ENCODE measurements at regions not wholly inside any gene's neighbourhood (a gene's known extent, or its start where the extent isn't known, plus 50 kb on each side); places are given as distances from the start of the nearest gene placed in this dataset.

GRCh38 chr10:129033790-129034272, 433.2 kb upstream of the MGMT start:
- POLR2A ChIA-PET, result no interaction called here
- TF ChIP-seq ZBTB33 (IDR thresholded peaks at IDR 0.05; ENCODE audit: extremely low read depth, insufficient replicate concordance, low read length) (no peak), CEBPB (IDR thresholded peaks at IDR 0.05; ENCODE audit: low read depth) (no peak), REST (IDR thresholded peaks at IDR 0.05; ENCODE audit: low read depth) (no peak), ZNF274 (IDR thresholded peaks at IDR 0.05; ENCODE audit: low read depth, low read length) (no peak), JUND (IDR thresholded peaks at IDR 0.05) (no peak), CTCF (IDR thresholded peaks at IDR 0.05 in 2 of 3, conservative IDR thresholded peaks at IDR 0.05 in 1 of 3; ENCODE audit: borderline replicate concordance in 1 of 3, insufficient read depth in 1 of 3, low read depth in 2 of 3, low read length in 2 of 3) (no peak), SP1 (IDR thresholded peaks at IDR 0.05; ENCODE audit: low read depth) (no peak), ELF1 (IDR thresholded peaks at IDR 0.05; ENCODE audit: borderline replicate concordance, low read depth) (no peak), YY1 (IDR thresholded peaks at IDR 0.05; ENCODE audit: extremely low read depth, insufficient replicate concordance, low read depth, low read length) (no peak), POLR2A (IDR thresholded peaks at IDR 0.05; ENCODE audit: borderline replicate concordance, extremely low read depth, insufficient read depth, insufficient read length) (no peak), POLR2AphosphoS5 (IDR thresholded peaks at IDR 0.05; ENCODE audit: low read depth, low read length) (no peak), SIN3A (IDR thresholded peaks at IDR 0.05; ENCODE audit: low read depth) (no peak), ATF3 (IDR thresholded peaks at IDR 0.05) (no peak), EGR1 (IDR thresholded peaks at IDR 0.05; ENCODE audit: low read depth) (no peak), TCF7L2 (IDR thresholded peaks at IDR 0.05; ENCODE audit: borderline replicate concordance, extremely low read depth, insufficient read depth, insufficient read length) (no peak), CBX3 (IDR thresholded peaks at IDR 0.05; ENCODE audit: low read depth) (no peak), SRF (IDR thresholded peaks at IDR 0.05; ENCODE audit: low read depth) (no peak)

More at GRCh38 chr10:129033790-129034272, 433.2 kb upstream of the MGMT start:
- CTCF ChIA-PET, result no interaction called here
- intact Hi-C loops (cut with micrococcal nuclease), result loop anchor here (5.0 kb wide), 2 partner anchors 938 to 1013 kb away; no protein-coding TSS in a partner anchor
- H3K9ac ChIP-seq (ENCODE audit: low read length), result no peak overlapping the region
- H3K9me2 ChIP-seq (ENCODE audit: insufficient read depth), result no peaks in the 10 kb centered on the region
- H3K9me3 ChIP-seq (ENCODE audit: control insufficient read depth in 1 of 2, insufficient read depth in 1 of 2, low read depth in 1 of 2, low read length in 2 of 2), result no peaks in the 10 kb centered on the region; a peak in 1 of 4 replicates
- RAD21 ChIA-PET (ENCODE audit: low non-redundant PET in 1 of 2, low total read pairs in 2 of 2, uncharacterized antibody in 2 of 2, unreplicated experiment in 2 of 2), result no interaction called here
- no peaks in the 10 kb centered on the region for H4K20me1 ChIP-seq (ENCODE audit: insufficient read depth)
- no peaks in the 10 kb centered on the region for H3K4me1 ChIP-seq (ENCODE audit: control insufficient read depth in 1 of 2, insufficient read depth in 2 of 2, low read length in 2 of 2)
- H3K4me3 ChIP-seq (replicated peaks in 1 of 2; ENCODE audit: low read depth in 1 of 2, low read length in 2 of 2), result no peak overlapping the region
- no TSS peak for BruUV-seq (replicated peaks)
- DNase-seq (ENCODE audit: low read depth, low spot score) (no peak), ATAC-seq (no peak)
- H2AFZ ChIP-seq (ENCODE audit: low read depth, low read length, poor library complexity, severe bottlenecking), result no peak overlapping the region
- no peaks in the 10 kb centered on the region for H3K79me2 ChIP-seq (ENCODE audit: insufficient read depth, low read length)
- no peaks in the 10 kb centered on the region; the same call in 1 of the 2 replicates for H3K27me3 ChIP-seq (ENCODE audit: insufficient read depth, low read length)
- H3K4me2 ChIP-seq (ENCODE audit: low read length), result no peak overlapping the region
- H3K36me3 ChIP-seq (ENCODE audit: control insufficient read depth in 1 of 2, insufficient read depth in 2 of 2, low read length in 2 of 2), result no peaks in the 10 kb centered on the region
- no peak overlapping the region for H3K27ac ChIP-seq (ENCODE audit: low read depth, low read length)
